IMR-90 (cell line): ENCODE measurements at regions not wholly inside any gene's neighbourhood (a gene's known extent, or its start where the extent isn't known, plus 50 kb on each side); places are given as distances from the start of the nearest gene placed in this dataset.
A peak's percentile ranks its signal among the peaks of the same experiment; 100 is the strongest.

ENCODE experiments used
- ATAC-seq: fragments of 200-7000 bp; cut with Tn5 transposase; 2 replicates; pipeline ENCODE4 v1.9.1; 2020; ENCODE audit warnings: low read depth, mild to moderate bottlenecking, moderate library complexity
- BruUV-seq: library from RNA; stranded (reverse); fragments of 400-500 nt; replicated peaks from 2 replicates; lab custom pipeline; 2021; lab: Mats Ljungman, UMichigan
- CTCF ChIA-PET: fragments of 300-600 bp; formaldehyde crosslinking; extraction: SDS; loops from one replicate; lab custom pipeline; 2021; ENCODE audit warnings: antibody characterized with exemption; lab: Yijun Ruan, JAX
- POLR2A ChIA-PET: fragments of 300-600 bp; sonication (Branson Sonifier 250); formaldehyde crosslinking; loops from one replicate; lab custom pipeline; 2022; ENCODE audit warnings: antibody characterized with exemption; ENCODE audit not compliant: unreplicated experiment; lab: Charles Lee
- DNase-seq: peaks from one replicate; pipeline ENCODE4 v3.0.0; 2013
- H2AFZ ChIP-seq: replicated peaks from 2 replicates; pipeline ENCODE3; 2013; ENCODE audit warnings: low read length, mild to moderate bottlenecking; ENCODE audit not compliant: poor library complexity
- H2AK5ac ChIP-seq: 2 replicates; pipeline ENCODE4 v1.6.1; 2013; ENCODE audit warnings: low read depth, low read length, inconsistent platforms
- H2AK9ac ChIP-seq: replicated peaks from 2 replicates; pipeline ENCODE3; 2013; ENCODE audit warnings: mild to moderate bottlenecking, low read depth, low read length, moderate library complexity; ENCODE audit not compliant: poor library complexity
- H2BK120ac ChIP-seq: 2 replicates; pipeline ENCODE4 v1.6.1; 2013; ENCODE audit warnings: low read depth, low read length, inconsistent platforms
- H2BK15ac ChIP-seq: 3 replicates; pipeline ENCODE4 v1.6.1; 2013; ENCODE audit warnings: low read depth, low read length, inconsistent platforms
- H2BK20ac ChIP-seq: 2 replicates; pipeline ENCODE4 v1.6.1; 2013; ENCODE audit warnings: low read depth, mild to moderate bottlenecking, inconsistent platforms, low read length, moderate library complexity
- H2BK5ac ChIP-seq: 2 replicates; pipeline ENCODE4 v1.6.1; 2013; ENCODE audit warnings: mild to moderate bottlenecking, low read depth, low read length, inconsistent platforms; ENCODE audit not compliant: poor library complexity, severe bottlenecking
- H3K14ac ChIP-seq: replicated peaks from 2 replicates; pipeline ENCODE4 v1.6.1; 2013; ENCODE audit warnings: low read depth, low read length, inconsistent platforms
- H3K18ac ChIP-seq: 2 replicates; pipeline ENCODE4 v1.6.1; 2013; ENCODE audit warnings: low read depth, low read length, control low read depth
- H3K23ac ChIP-seq: 2 replicates; pipeline ENCODE4 v1.6.1; 2013; ENCODE audit warnings: low read depth, low read length, inconsistent platforms
- H3K27ac ChIP-seq: 2 replicates; pipeline ENCODE4 v1.5.1; 2013; ENCODE audit warnings: mild to moderate bottlenecking, control low read depth, low read length; ENCODE audit not compliant: insufficient read depth
- H3K27me3 ChIP-seq: 2 replicates; pipeline ENCODE4 v1.6.1; 2013; ENCODE audit warnings: low read length; ENCODE audit not compliant: control insufficient read depth, insufficient read depth
- H3K36me3 ChIP-seq: 2 replicates; pipeline ENCODE4 v1.6.1; 2013; ENCODE audit warnings: low read length, mixed read lengths; ENCODE audit not compliant: control insufficient read depth, insufficient read depth
- H3K4ac ChIP-seq: 2 replicates; pipeline ENCODE4 v1.6.1; 2013; ENCODE audit warnings: low read depth, low read length, inconsistent platforms
- H3K4me1 ChIP-seq: 2 replicates; pipeline ENCODE4 v1.6.1; 2013; ENCODE audit warnings: low read length, mixed read lengths; ENCODE audit not compliant: control insufficient read depth, insufficient read depth
- H3K4me2 ChIP-seq: 2 replicates; pipeline ENCODE4 v1.6.1; 2013; ENCODE audit warnings: low read depth, mild to moderate bottlenecking, control low read depth, low read length, moderate library complexity
- H3K4me3 ChIP-seq: 2 replicates; pipeline ENCODE4 v1.5.1; 2013; ENCODE audit warnings: low read depth, mild to moderate bottlenecking, control low read depth, low read length, moderate library complexity; ENCODE audit not compliant: insufficient read depth
- H3K56ac ChIP-seq: 2 replicates; pipeline ENCODE4 v1.6.1; 2013; ENCODE audit warnings: low read length, inconsistent platforms; ENCODE audit not compliant: insufficient read depth; ENCODE audit errors: extremely low read depth
- H3K79me1 ChIP-seq, 2 experiments: 2 replicates each; pipeline ENCODE4 v1.6.1; 2013; ENCODE audit warnings: low read length in 2 of 2, inconsistent platforms in 1 of 2, low read depth in 1 of 2
- H3K9ac ChIP-seq: 2 replicates; pipeline ENCODE4 v1.6.1; 2013; ENCODE audit warnings: low read depth, low read length, control low read depth
- H3K9me1 ChIP-seq: 2 replicates; pipeline ENCODE4 v1.6.1; 2013; ENCODE audit warnings: low read length, inconsistent platforms; ENCODE audit not compliant: insufficient read depth
- H3K9me3 ChIP-seq: 2 replicates; pipeline ENCODE4 v1.6.1; 2013; ENCODE audit warnings: low read length; ENCODE audit not compliant: control insufficient read depth, insufficient read depth
- H4K20me1 ChIP-seq: 2 replicates; pipeline ENCODE4 v1.6.1; 2013; ENCODE audit warnings: low read length, inconsistent platforms; ENCODE audit not compliant: insufficient read depth
- H4K5ac ChIP-seq: 2 replicates; pipeline ENCODE4 v1.6.1; 2013; ENCODE audit warnings: mild to moderate bottlenecking, low read depth, low read length, control low read depth
- H4K8ac ChIP-seq, 2 experiments: 2 replicates each; pipeline ENCODE4 v1.6.1; 2013; ENCODE audit warnings: low read depth in 2 of 2, low read length in 2 of 2, control low read depth in 1 of 2, inconsistent platforms in 1 of 2
- H4K91ac ChIP-seq: 2 replicates; pipeline ENCODE4 v1.6.1; 2013; ENCODE audit warnings: low read depth, low read length, inconsistent platforms; ENCODE audit not compliant: insufficient read depth
- BHLHE40 ChIP-seq: fragments of 150-350 bp; IDR thresholded peaks from 2 replicates; pipeline ENCODE4 v1.6.1; 2016; ENCODE audit warnings: mild to moderate bottlenecking, low read depth, low read length
- CEBPB ChIP-seq: IDR thresholded peaks from 2 replicates; pipeline ENCODE4 v1.6.1; 2012; ENCODE audit warnings: low read depth, low read length, improper control_type of control experiment
- CTCF ChIP-seq: conservative IDR thresholded peaks from 2 replicates; pipeline ENCODE4 v1.5.1; 2012; ENCODE audit warnings: mild to moderate bottlenecking, low read depth, low read length, improper control_type of control experiment
- ELK1 ChIP-seq: fragments of 150-350 bp; IDR thresholded peaks from 2 replicates; pipeline ENCODE4 v1.6.1; 2016; ENCODE audit warnings: low read depth, mild to moderate bottlenecking, low read length, moderate library complexity, borderline replicate concordance
- MXI1 ChIP-seq: IDR thresholded peaks from 2 replicates; pipeline ENCODE4 v1.6.1; 2012; ENCODE audit warnings: low read depth, mild to moderate bottlenecking, low read length, moderate library complexity, borderline replicate concordance
- RCOR1 ChIP-seq: IDR thresholded peaks from 2 replicates; pipeline ENCODE4 v1.6.1; 2012; ENCODE audit warnings: mild to moderate bottlenecking, low read length, improper control_type of control experiment; ENCODE audit not compliant: insufficient replicate concordance
- RFX5 ChIP-seq: IDR thresholded peaks from 2 replicates; pipeline ENCODE4 v1.8.0; 2012; ENCODE audit warnings: low read depth, mild to moderate bottlenecking, low read length, moderate library complexity
- WGBS, 2 experiments: methylation state at CpG; one replicate each; pipeline versions ENCODE4 v1.1.5 to v1.1.7; 2013; ENCODE audit warnings: missing lambda C conversion rate in 2 of 2; ENCODE audit not compliant: insufficient read length in 1 of 2; ENCODE audit errors: extremely low coverage in 2 of 2; 5-methylcytosine and 5-hydroxymethylcytosine counted together
- dilution Hi-C: fragments of 300-500 bp; cut with HindIII; formaldehyde crosslinking; loops from one replicate; pipeline ENCODE4 v1.14.3; 2018; ENCODE audit warnings: low sequenced_read_pairs; ENCODE audit not compliant: unreplicated experiment
- in situ Hi-C: fragments of 300-500 bp; cut with MboI; formaldehyde crosslinking; loops from 3 replicates; pipeline ENCODE4 v1.14.3; 2019; ENCODE audit warnings: low sequenced_read_pairs, inconsistent platforms, mixed read lengths
- intact Hi-C: fragments of 100-400 bp; cut with micrococcal nuclease; formaldehyde crosslinking; loops from 2 replicates; pipeline ENCODE4 v1.10.0; 2022

- peak; percentile 27; the same call in 1 of the 2 replicates for TF ChIP-seq CEBPB
- no peak for TF ChIP-seq RCOR1
- TF ChIP-seq CTCF = no peak
- TF ChIP-seq MXI1 = no peak
- TF ChIP-seq BHLHE40 = no peak
- no peak for TF ChIP-seq RFX5
- no peak for TF ChIP-seq ELK1
- ATAC-seq (peak; percentile 87), DNase-seq (peak; percentile 84)
- dilution Hi-C loops = no loop called here
- Histone ChIP-seq H3K56ac (0 out of 2 replicates have a peak overlapping the region, but pooled peaks have one; percentile 19), H2AK9ac (no peak overlapping the region), H3K4me3 (no peak overlapping the region), H4K8ac (0 out of 4 replicates have a peak overlapping the region, but pooled peaks of 1 of the 2 experiments have one; percentile 27), H3K9ac (0 out of 2 replicates have a peak overlapping the region, but pooled peaks have one; percentile 20), H3K23ac (no peak overlapping the region), H3K4me1 (peaks cover 7% of the 10 kb centered on the region; the same call in 1 of the 2 replicates), H3K9me3 (no peaks in the 10 kb centered on the region), H3K4me2 (peak overlapping the region; percentile 67), H4K91ac (no peak overlapping the region), H2BK5ac (peak overlapping the region; percentile 24), H3K27ac (peak overlapping the region; percentile 47; the same call in 1 of the 2 replicates), H3K14ac (no peak overlapping the region), H3K36me3 (no peaks in the 10 kb centered on the region), H4K5ac (no peak overlapping the region), H2BK120ac (no peak overlapping the region), H2BK15ac (no peak overlapping the region), H4K20me1 (no peaks in the 10 kb centered on the region), H3K4ac (no peak overlapping the region), H3K18ac (0 out of 2 replicates have a peak overlapping the region, but pooled peaks have one; percentile 17), H3K9me1 (no peaks in the 10 kb centered on the region), H3K27me3 (no peaks in the 10 kb centered on the region), H2BK20ac (no peak overlapping the region), H3K79me1 (no peaks in the 10 kb centered on the region), H2AFZ (no peak overlapping the region), H2AK5ac (no peak overlapping the region)
- POLR2A ChIA-PET = no interaction called here
- in situ Hi-C loops = no loop called here
- CTCF ChIA-PET = no interaction called here
- intact Hi-C loops = no loop called here
- no CpG with 5 or more reads among the region's 2 CpGs for WGBS, 2 experiments
- BruUV-seq = no TSS peak
Measured at GRCh38 chr2:5766056-5766455, 73.9 kb downstream of the SOX11 start.
